ENCODE measurements at regions not wholly inside any gene's neighbourhood (a gene's known extent, or its start where the extent isn't known, plus 50 kb on each side); places are given as distances from the start of the nearest gene placed in this dataset.

DNA sequence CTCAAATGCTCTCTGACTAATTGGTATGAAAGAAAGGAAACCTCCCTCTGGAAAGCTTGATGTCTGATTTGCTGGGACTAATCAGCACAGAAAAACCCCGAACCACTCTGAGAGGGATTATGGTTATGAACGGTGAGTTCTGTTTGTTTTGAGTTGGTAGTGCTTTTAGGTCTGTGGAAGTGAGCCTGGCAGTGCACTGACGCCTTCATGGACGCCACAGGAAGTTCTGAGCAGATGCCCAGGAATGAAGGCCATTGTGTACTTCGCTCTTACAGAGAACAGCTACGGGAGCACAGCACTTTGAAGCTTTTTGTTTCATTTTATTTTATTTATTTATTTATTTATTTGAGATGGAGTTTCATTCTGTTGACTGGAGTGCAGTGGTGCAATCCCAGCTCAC is 754.1 kb downstream of the QKI start:
- no peak for TF ChIP-seq TEAD4 (IDR thresholded peaks at IDR 0.05)
- TF ChIP-seq, protein P1, sequence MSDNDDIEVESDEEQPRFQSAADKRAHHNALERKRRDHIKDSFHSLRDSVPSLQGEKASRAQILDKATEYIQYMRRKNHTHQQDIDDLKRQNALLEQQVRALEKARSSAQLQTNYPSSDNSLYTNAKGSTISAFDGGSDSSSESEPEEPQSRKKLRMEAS (IDR thresholded peaks at IDR 0.05): no peak
- TF ChIP-seq RAD21 (IDR thresholded peaks at IDR 0.05; ENCODE audit: low read depth): no peak
- TF ChIP-seq CEBPB (IDR thresholded peaks at IDR 0.05): no peak
- TF ChIP-seq EGR1 (IDR thresholded peaks at IDR 0.05): no peak
- TF ChIP-seq, protein P2, sequence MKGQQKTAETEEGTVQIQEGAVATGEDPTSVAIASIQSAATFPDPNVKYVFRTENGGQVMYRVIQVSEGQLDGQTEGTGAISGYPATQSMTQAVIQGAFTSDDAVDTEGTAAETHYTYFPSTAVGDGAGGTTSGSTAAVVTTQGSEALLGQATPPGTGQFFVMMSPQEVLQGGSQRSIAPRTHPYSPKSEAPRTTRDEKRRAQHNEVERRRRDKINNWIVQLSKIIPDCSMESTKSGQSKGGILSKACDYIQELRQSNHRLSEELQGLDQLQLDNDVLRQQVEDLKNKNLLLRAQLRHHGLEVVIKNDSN (IDR thresholded peaks at IDR 0.05): no peak
- no peak for TF ChIP-seq FOXM1 (IDR thresholded peaks at IDR 0.05; ENCODE audit: borderline replicate concordance, low read depth)
- no peak for TF ChIP-seq ZBTB7A (IDR thresholded peaks at IDR 0.05; ENCODE audit: low read depth)
- TF ChIP-seq, protein P3, sequence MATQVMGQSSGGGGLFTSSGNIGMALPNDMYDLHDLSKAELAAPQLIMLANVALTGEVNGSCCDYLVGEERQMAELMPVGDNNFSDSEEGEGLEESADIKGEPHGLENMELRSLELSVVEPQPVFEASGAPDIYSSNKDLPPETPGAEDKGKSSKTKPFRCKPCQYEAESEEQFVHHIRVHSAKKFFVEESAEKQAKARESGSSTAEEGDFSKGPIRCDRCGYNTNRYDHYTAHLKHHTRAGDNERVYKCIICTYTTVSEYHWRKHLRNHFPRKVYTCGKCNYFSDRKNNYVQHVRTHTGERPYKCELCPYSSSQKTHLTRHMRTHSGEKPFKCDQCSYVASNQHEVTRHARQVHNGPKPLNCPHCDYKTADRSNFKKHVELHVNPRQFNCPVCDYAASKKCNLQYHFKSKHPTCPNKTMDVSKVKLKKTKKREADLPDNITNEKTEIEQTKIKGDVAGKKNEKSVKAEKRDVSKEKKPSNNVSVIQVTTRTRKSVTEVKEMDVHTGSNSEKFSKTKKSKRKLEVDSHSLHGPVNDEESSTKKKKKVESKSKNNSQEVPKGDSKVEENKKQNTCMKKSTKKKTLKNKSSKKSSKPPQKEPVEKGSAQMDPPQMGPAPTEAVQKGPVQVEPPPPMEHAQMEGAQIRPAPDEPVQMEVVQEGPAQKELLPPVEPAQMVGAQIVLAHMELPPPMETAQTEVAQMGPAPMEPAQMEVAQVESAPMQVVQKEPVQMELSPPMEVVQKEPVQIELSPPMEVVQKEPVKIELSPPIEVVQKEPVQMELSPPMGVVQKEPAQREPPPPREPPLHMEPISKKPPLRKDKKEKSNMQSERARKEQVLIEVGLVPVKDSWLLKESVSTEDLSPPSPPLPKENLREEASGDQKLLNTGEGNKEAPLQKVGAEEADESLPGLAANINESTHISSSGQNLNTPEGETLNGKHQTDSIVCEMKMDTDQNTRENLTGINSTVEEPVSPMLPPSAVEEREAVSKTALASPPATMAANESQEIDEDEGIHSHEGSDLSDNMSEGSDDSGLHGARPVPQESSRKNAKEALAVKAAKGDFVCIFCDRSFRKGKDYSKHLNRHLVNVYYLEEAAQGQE (IDR thresholded peaks at IDR 0.05; ENCODE audit: low read depth): no peak
- TF ChIP-seq CREB1 (IDR thresholded peaks at IDR 0.05; ENCODE audit: low read depth): no peak
- no peak for TF ChIP-seq TCF12 (IDR thresholded peaks at IDR 0.05; ENCODE audit: low read depth)
- TF ChIP-seq TAF1 (IDR thresholded peaks at IDR 0.05; ENCODE audit: low read depth): no peak
- no peak for TF ChIP-seq YY1 (IDR thresholded peaks at IDR 0.05; ENCODE audit: low read depth)
- no peak for TF ChIP-seq EP300 (IDR thresholded peaks at IDR 0.05; ENCODE audit: borderline replicate concordance)
- TF ChIP-seq NFIC (IDR thresholded peaks at IDR 0.05): no peak

DNA sequence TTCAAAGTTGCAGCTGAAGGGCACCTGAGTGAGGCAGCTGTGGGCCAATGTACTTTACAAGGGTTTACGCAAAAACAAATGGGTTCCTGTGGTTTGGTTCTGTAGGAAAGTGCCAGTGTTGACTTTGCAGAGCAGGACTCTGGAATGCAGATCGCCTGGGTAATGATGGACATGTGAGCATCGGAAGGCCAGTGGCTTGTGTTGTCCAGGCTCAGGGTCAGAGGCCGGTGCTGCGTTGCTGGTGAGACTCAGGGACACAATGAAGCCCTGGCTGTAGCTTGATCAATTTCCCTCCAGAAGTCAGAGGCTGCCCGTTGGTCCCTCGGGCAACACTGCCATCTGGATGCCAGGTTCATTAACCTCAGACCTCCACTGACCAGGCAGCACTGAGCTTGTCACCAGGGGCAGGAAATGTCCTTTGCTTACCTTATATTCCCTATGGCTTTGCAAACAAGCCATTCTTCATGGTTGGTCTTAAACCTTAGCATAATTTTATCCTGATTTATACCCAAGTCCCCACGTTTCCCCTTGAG is 753.4 kb downstream of the QKI start:
- TF ChIP-seq YY1 (IDR thresholded peaks at IDR 0.05; ENCODE audit: low read depth): no peak
- no peak for TF ChIP-seq RAD21 (IDR thresholded peaks at IDR 0.05; ENCODE audit: low read depth)
- no peak for TF ChIP-seq EGR1 (IDR thresholded peaks at IDR 0.05)
- TF ChIP-seq, protein P3 (IDR thresholded peaks at IDR 0.05; ENCODE audit: low read depth): no peak
- no peak for TF ChIP-seq TEAD4 (IDR thresholded peaks at IDR 0.05)
- TF ChIP-seq, protein P2 (IDR thresholded peaks at IDR 0.05): no peak
- no peak for TF ChIP-seq TCF12 (IDR thresholded peaks at IDR 0.05; ENCODE audit: low read depth)
- TF ChIP-seq, protein P1 (IDR thresholded peaks at IDR 0.05): no peak
- no peak for TF ChIP-seq ZBTB7A (IDR thresholded peaks at IDR 0.05; ENCODE audit: low read depth)
- TF ChIP-seq CREB1 (IDR thresholded peaks at IDR 0.05; ENCODE audit: low read depth): no peak
- no peak for TF ChIP-seq FOXM1 (IDR thresholded peaks at IDR 0.05; ENCODE audit: borderline replicate concordance, low read depth)
- no peak for TF ChIP-seq TAF1 (IDR thresholded peaks at IDR 0.05; ENCODE audit: low read depth)
- TF ChIP-seq CEBPB (IDR thresholded peaks at IDR 0.05): no peak

DNA sequence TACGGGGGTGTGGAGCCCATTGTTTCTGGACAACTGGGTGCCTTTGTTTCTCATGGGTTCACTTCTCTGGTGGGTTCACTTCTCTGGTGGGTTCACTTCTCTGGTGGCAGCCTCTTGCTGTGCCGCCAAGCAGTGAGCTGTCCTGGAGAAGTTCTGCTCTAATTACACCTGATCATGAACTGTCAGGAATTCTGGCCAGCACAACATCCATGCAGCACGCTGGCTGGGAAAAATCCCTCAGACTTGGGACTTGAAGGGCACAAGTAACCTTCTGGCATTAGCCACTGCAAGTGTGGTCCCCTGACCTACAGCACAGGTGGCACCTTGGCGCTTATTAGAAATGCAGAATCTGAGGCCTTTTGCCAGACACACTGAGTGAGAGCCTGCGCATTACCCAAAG is 752.5 kb downstream of the QKI start:
- TF ChIP-seq, protein P2 (IDR thresholded peaks at IDR 0.05): no peak
- TF ChIP-seq CREB1 (IDR thresholded peaks at IDR 0.05; ENCODE audit: low read depth): no peak
- TF ChIP-seq NFIC (IDR thresholded peaks at IDR 0.05): no peak
- TF ChIP-seq FOXM1 (IDR thresholded peaks at IDR 0.05; ENCODE audit: borderline replicate concordance, low read depth): no peak
- no peak for TF ChIP-seq EP300 (IDR thresholded peaks at IDR 0.05; ENCODE audit: borderline replicate concordance)
- TF ChIP-seq, protein P3 (IDR thresholded peaks at IDR 0.05; ENCODE audit: low read depth): no peak
- TF ChIP-seq ZBTB7A (IDR thresholded peaks at IDR 0.05; ENCODE audit: low read depth): no peak
- no peak for TF ChIP-seq TCF12 (IDR thresholded peaks at IDR 0.05; ENCODE audit: low read depth)
- TF ChIP-seq TEAD4 (IDR thresholded peaks at IDR 0.05): no peak
- no peak for TF ChIP-seq RAD21 (IDR thresholded peaks at IDR 0.05; ENCODE audit: low read depth)
- TF ChIP-seq TAF1 (IDR thresholded peaks at IDR 0.05; ENCODE audit: low read depth): no peak
- TF ChIP-seq, protein P1 (IDR thresholded peaks at IDR 0.05): no peak
- no peak for TF ChIP-seq YY1 (IDR thresholded peaks at IDR 0.05; ENCODE audit: low read depth)
- no peak for TF ChIP-seq EGR1 (IDR thresholded peaks at IDR 0.05)
- no peak for TF ChIP-seq CEBPB (IDR thresholded peaks at IDR 0.05)
